IMR-90 (cell line): ENCODE measurements at regions not wholly inside any gene's neighbourhood (a gene's known extent, or its start where the extent isn't known, plus 50 kb on each side); places are given as distances from the start of the nearest gene placed in this dataset.

Experiments used
- ATAC-seq: fragments of 200-7000 bp; cut with Tn5 transposase; 2 replicates; pipeline ENCODE4 v1.9.1; 2020; ENCODE audit warnings: low read depth, mild to moderate bottlenecking, moderate library complexity
- BruUV-seq: library from RNA; stranded (reverse); fragments of 400-500 nt; replicated peaks from 2 replicates; lab custom pipeline; 2021; lab: Mats Ljungman, UMichigan
- CTCF ChIA-PET: fragments of 300-600 bp; formaldehyde crosslinking; extraction: SDS; loops from one replicate; lab custom pipeline; 2021; ENCODE audit warnings: antibody characterized with exemption; lab: Yijun Ruan, JAX
- POLR2A ChIA-PET: fragments of 300-600 bp; sonication (Branson Sonifier 250); formaldehyde crosslinking; loops from one replicate; lab custom pipeline; 2022; ENCODE audit warnings: antibody characterized with exemption; ENCODE audit not compliant: unreplicated experiment; lab: Charles Lee
- DNase-seq: peaks from one replicate; pipeline ENCODE4 v3.0.0; 2013
- H2AFZ ChIP-seq: replicated peaks from 2 replicates; pipeline ENCODE3; 2013; ENCODE audit warnings: low read length, mild to moderate bottlenecking; ENCODE audit not compliant: poor library complexity
- H2AK5ac ChIP-seq: 2 replicates; pipeline ENCODE4 v1.6.1; 2013; ENCODE audit warnings: low read depth, low read length, inconsistent platforms
- H2AK9ac ChIP-seq: replicated peaks from 2 replicates; pipeline ENCODE3; 2013; ENCODE audit warnings: mild to moderate bottlenecking, low read depth, low read length, moderate library complexity; ENCODE audit not compliant: poor library complexity
- H2BK120ac ChIP-seq: 2 replicates; pipeline ENCODE4 v1.6.1; 2013; ENCODE audit warnings: low read depth, low read length, inconsistent platforms
- H2BK15ac ChIP-seq: 3 replicates; pipeline ENCODE4 v1.6.1; 2013; ENCODE audit warnings: low read depth, low read length, inconsistent platforms
- H2BK20ac ChIP-seq: 2 replicates; pipeline ENCODE4 v1.6.1; 2013; ENCODE audit warnings: low read depth, mild to moderate bottlenecking, inconsistent platforms, low read length, moderate library complexity
- H2BK5ac ChIP-seq: 2 replicates; pipeline ENCODE4 v1.6.1; 2013; ENCODE audit warnings: mild to moderate bottlenecking, low read depth, low read length, inconsistent platforms; ENCODE audit not compliant: poor library complexity, severe bottlenecking
- H3K14ac ChIP-seq: replicated peaks from 2 replicates; pipeline ENCODE4 v1.6.1; 2013; ENCODE audit warnings: low read depth, low read length, inconsistent platforms
- H3K18ac ChIP-seq: 2 replicates; pipeline ENCODE4 v1.6.1; 2013; ENCODE audit warnings: low read depth, low read length, control low read depth
- H3K23ac ChIP-seq: 2 replicates; pipeline ENCODE4 v1.6.1; 2013; ENCODE audit warnings: low read depth, low read length, inconsistent platforms
- H3K27ac ChIP-seq: 2 replicates; pipeline ENCODE4 v1.5.1; 2013; ENCODE audit warnings: mild to moderate bottlenecking, control low read depth, low read length; ENCODE audit not compliant: insufficient read depth
- H3K27me3 ChIP-seq: 2 replicates; pipeline ENCODE4 v1.6.1; 2013; ENCODE audit warnings: low read length; ENCODE audit not compliant: control insufficient read depth, insufficient read depth
- H3K36me3 ChIP-seq: 2 replicates; pipeline ENCODE4 v1.6.1; 2013; ENCODE audit warnings: low read length, mixed read lengths; ENCODE audit not compliant: control insufficient read depth, insufficient read depth
- H3K4ac ChIP-seq: 2 replicates; pipeline ENCODE4 v1.6.1; 2013; ENCODE audit warnings: low read depth, low read length, inconsistent platforms
- H3K4me1 ChIP-seq: 2 replicates; pipeline ENCODE4 v1.6.1; 2013; ENCODE audit warnings: low read length, mixed read lengths; ENCODE audit not compliant: control insufficient read depth, insufficient read depth
- H3K4me2 ChIP-seq: 2 replicates; pipeline ENCODE4 v1.6.1; 2013; ENCODE audit warnings: low read depth, mild to moderate bottlenecking, control low read depth, low read length, moderate library complexity
- H3K4me3 ChIP-seq: 2 replicates; pipeline ENCODE4 v1.5.1; 2013; ENCODE audit warnings: low read depth, mild to moderate bottlenecking, control low read depth, low read length, moderate library complexity; ENCODE audit not compliant: insufficient read depth
- H3K56ac ChIP-seq: 2 replicates; pipeline ENCODE4 v1.6.1; 2013; ENCODE audit warnings: low read length, inconsistent platforms; ENCODE audit not compliant: insufficient read depth; ENCODE audit errors: extremely low read depth
- H3K79me1 ChIP-seq, 2 experiments: 2 replicates each; pipeline ENCODE4 v1.6.1; 2013; ENCODE audit warnings: low read length in 2 of 2, inconsistent platforms in 1 of 2, low read depth in 1 of 2
- H3K9ac ChIP-seq: 2 replicates; pipeline ENCODE4 v1.6.1; 2013; ENCODE audit warnings: low read depth, low read length, control low read depth
- H3K9me1 ChIP-seq: 2 replicates; pipeline ENCODE4 v1.6.1; 2013; ENCODE audit warnings: low read length, inconsistent platforms; ENCODE audit not compliant: insufficient read depth
- H3K9me3 ChIP-seq: 2 replicates; pipeline ENCODE4 v1.6.1; 2013; ENCODE audit warnings: low read length; ENCODE audit not compliant: control insufficient read depth, insufficient read depth
- H4K20me1 ChIP-seq: 2 replicates; pipeline ENCODE4 v1.6.1; 2013; ENCODE audit warnings: low read length, inconsistent platforms; ENCODE audit not compliant: insufficient read depth
- H4K5ac ChIP-seq: 2 replicates; pipeline ENCODE4 v1.6.1; 2013; ENCODE audit warnings: mild to moderate bottlenecking, low read depth, low read length, control low read depth
- H4K8ac ChIP-seq, 2 experiments: 2 replicates each; pipeline ENCODE4 v1.6.1; 2013; ENCODE audit warnings: low read depth in 2 of 2, low read length in 2 of 2, control low read depth in 1 of 2, inconsistent platforms in 1 of 2
- H4K91ac ChIP-seq: 2 replicates; pipeline ENCODE4 v1.6.1; 2013; ENCODE audit warnings: low read depth, low read length, inconsistent platforms; ENCODE audit not compliant: insufficient read depth
- CHD1 ChIP-seq: IDR thresholded peaks from 2 replicates; pipeline ENCODE4 v1.6.1; 2012; ENCODE audit warnings: low read depth, low read length, improper control_type of control experiment
- MAFK ChIP-seq: IDR thresholded peaks from 2 replicates; pipeline ENCODE4 v1.6.1; 2012; ENCODE audit warnings: low read depth, low read length, improper control_type of control experiment
- RFX5 ChIP-seq: IDR thresholded peaks from 2 replicates; pipeline ENCODE4 v1.8.0; 2012; ENCODE audit warnings: low read depth, mild to moderate bottlenecking, low read length, moderate library complexity
- SMC3 ChIP-seq: fragments of 150-350 bp; IDR thresholded peaks from 2 replicates; pipeline ENCODE4 v1.6.1; 2016; ENCODE audit warnings: low read depth, mild to moderate bottlenecking, antibody characterized with exemption, low read length, moderate library complexity
- WGBS, 2 experiments: methylation state at CpG; one replicate each; pipeline versions ENCODE4 v1.1.5 to v1.1.7; 2013; ENCODE audit warnings: missing lambda C conversion rate in 2 of 2; ENCODE audit not compliant: insufficient read length in 1 of 2; ENCODE audit errors: extremely low coverage in 2 of 2; 5-methylcytosine and 5-hydroxymethylcytosine counted together
- dilution Hi-C: fragments of 300-500 bp; cut with HindIII; formaldehyde crosslinking; loops from one replicate; pipeline ENCODE4 v1.14.3; 2018; ENCODE audit warnings: low sequenced_read_pairs; ENCODE audit not compliant: unreplicated experiment
- in situ Hi-C: fragments of 300-500 bp; cut with MboI; formaldehyde crosslinking; loops from 3 replicates; pipeline ENCODE4 v1.14.3; 2019; ENCODE audit warnings: low sequenced_read_pairs, inconsistent platforms, mixed read lengths
- intact Hi-C: fragments of 100-400 bp; cut with micrococcal nuclease; formaldehyde crosslinking; loops from 2 replicates; pipeline ENCODE4 v1.10.0; 2022

GRCh38 chr20:12721636-12722035 lies 287.1 kb upstream of the SPTLC3 start:
- ChIA-PET CTCF (no interaction called here), POLR2A (no interaction called here)
- Histone ChIP-seq H3K79me1 (no peaks in the 10 kb centered on the region), H3K23ac (no peak overlapping the region), H3K4me1 (no peaks in the 10 kb centered on the region), H3K18ac (no peak overlapping the region), H3K9me3 (peaks cover 16% of the 10 kb centered on the region), H2BK5ac (no peak overlapping the region), H2AK9ac (no peak overlapping the region), H2BK20ac (no peak overlapping the region), H3K4me3 (no peak overlapping the region), H4K5ac (no peak overlapping the region), H3K14ac (no peak overlapping the region), H3K56ac (no peak overlapping the region), H2BK120ac (no peak overlapping the region), H3K9me1 (no peaks in the 10 kb centered on the region), H4K20me1 (no peaks in the 10 kb centered on the region), H3K4ac (no peak overlapping the region), H2BK15ac (no peak overlapping the region), H3K27ac (no peak overlapping the region), H2AFZ (no peak overlapping the region), H2AK5ac (no peak overlapping the region), H3K9ac (no peak overlapping the region), H3K36me3 (no peaks in the 10 kb centered on the region), H3K4me2 (no peak overlapping the region), H4K8ac (no peak overlapping the region), H4K91ac (no peak overlapping the region), H3K27me3 (no peaks in the 10 kb centered on the region)
- intact Hi-C loops (no loop called here), dilution Hi-C loops (no loop called here), in situ Hi-C loops (no loop called here)
- no TSS peak for BruUV-seq
- no peak for ATAC-seq
- TF ChIP-seq CHD1, result no peak
- TF ChIP-seq SMC3, result no peak
- TF ChIP-seq RFX5, result no peak
- TF ChIP-seq MAFK, result peak; percentile 64
- DNase-seq, result no peak
- WGBS, 2 experiments, result no CpG with 5 or more reads among the region's 2 CpGs
